PC-3 (cell line): ENCODE measurements at regions not wholly inside any gene's neighbourhood (a gene's known extent, or its start where the extent isn't known, plus 50 kb on each side); places are given as distances from the start of the nearest gene placed in this dataset.

Experiments used
- CTCF ChIP-seq: fragments of 300-600 bp; sonication (generic); conservative IDR thresholded peaks from 2 replicates; pipeline ENCODE4 v1.5.1; 2017; ENCODE audit warnings: antibody characterized with exemption, low read depth, mild to moderate bottlenecking, low read length
- EZH2 ChIP-seq: fragments of 300-600 bp; sonication (generic); IDR thresholded peaks from one replicate; pipeline ENCODE4 v1.6.1; 2017; ENCODE audit warnings: antibody characterized with exemption, mild to moderate bottlenecking, low read length; ENCODE audit not compliant: unreplicated experiment

DNA sequence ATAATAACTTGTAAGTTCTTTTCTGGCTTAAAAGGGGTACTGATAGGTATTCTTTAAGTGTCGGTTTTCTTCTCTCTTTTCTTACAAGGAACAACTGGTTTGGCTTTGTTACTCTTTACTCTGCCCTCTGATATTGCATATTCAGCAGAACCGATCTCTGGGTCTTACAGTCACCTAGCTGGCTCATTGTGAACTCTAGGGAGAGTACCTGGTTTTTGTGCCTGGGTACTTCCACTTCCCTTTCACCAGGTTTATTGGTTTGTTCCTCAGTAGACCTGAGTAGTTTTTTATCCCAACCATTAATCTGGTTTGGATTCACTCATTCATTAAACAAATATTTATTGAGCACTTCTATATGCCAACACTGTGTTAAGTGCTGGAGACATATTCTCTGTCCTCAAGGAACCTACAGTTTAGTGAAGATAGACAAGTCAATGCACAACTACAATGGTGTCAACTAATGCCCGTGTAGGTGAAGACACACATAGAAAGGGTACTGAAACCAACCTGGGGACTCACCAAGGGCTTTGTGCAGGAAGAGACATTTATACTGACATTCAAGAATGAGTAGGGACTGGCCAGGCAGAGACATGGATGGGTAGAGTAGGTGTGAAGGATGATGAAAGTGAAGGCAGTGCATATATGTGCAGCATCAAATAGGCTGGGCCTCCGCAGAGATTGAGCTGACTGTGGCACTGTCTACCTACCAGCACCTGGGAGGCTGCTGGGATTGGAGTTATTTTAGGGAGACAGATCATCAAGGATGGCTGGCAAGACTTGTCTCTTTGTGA is 348.8 kb upstream of the C11orf87 start:
- TF ChIP-seq CTCF (no peak), EZH2 (no peak)
